Activated CD8-positive, alpha-beta memory T cell treated with anti-CD3 and anti-CD28 coated beads, Interleukin-2, amount 50 U/mL, for 4 hours (primary cell): ENCODE measurements at regions not wholly inside any gene's neighbourhood (a gene's known extent, or its start where the extent isn't known, plus 50 kb on each side); places are given as distances from the start of the nearest gene placed in this dataset.

Experiments
- DNase-seq: peaks from one replicate; pipeline ENCODE4 v3.0.0-alpha.2; 2020

DNA sequence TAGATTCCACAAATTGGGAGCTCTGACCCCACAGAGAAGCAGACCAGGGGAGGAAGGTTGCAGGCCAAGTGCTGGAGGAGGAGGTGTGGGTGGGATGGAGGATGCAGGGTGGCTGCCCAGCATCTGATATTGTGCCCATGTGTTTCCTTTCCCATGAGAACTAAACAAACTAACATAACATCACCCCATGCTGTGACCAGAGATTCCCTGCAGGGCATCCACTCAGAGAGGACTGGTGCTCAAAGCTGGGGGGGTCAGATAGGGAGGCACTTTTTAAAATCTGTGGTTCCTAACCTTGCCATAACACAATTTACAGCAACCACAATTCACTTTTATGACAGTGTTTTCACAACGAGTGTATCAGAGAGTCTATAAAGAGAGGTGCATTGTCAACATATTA, 1277.6 kb downstream of the AACS start:
- no peak for DNase-seq

DNA sequence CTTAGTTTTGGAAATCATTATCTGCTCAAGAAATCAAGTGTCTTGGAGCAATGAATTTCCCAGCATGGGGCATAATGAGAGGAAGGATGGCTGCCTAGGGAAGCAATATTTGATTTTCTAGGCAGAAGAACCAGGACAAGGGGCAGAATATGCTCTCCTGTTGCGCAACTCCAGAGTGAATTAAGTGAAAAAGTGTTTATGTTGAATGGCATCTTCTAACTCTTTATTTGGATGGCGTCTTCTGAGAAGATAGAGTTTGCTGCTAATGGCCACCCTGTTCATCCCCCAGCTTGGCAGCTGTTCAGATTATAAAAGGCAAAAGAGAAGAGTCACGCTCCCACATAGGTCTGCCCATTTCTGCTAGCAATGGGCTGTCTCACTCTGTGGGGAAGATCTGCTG, 1278.1 kb downstream of the AACS start:
- no peak for DNase-seq

DNA sequence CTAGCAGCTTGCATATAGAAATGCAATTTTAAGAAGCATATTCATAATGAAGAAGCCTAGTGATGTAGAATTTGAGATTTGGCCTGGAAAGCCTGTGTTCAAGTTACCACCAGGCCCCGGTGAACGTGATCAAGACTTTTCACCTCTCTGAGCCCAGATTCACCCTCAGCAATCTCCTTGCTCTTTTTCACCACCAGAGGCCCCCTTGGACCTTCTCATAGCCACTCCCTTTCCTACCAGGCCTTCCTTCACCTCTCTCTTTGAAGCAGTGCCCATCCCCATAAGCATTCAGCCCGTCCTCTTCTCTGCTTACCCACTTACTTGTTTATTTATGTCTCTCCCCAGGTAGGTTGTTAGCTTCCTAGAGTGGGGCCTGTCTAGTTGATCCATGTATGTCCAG, 1280.9 kb downstream of the AACS start:
- no peak for DNase-seq

DNA sequence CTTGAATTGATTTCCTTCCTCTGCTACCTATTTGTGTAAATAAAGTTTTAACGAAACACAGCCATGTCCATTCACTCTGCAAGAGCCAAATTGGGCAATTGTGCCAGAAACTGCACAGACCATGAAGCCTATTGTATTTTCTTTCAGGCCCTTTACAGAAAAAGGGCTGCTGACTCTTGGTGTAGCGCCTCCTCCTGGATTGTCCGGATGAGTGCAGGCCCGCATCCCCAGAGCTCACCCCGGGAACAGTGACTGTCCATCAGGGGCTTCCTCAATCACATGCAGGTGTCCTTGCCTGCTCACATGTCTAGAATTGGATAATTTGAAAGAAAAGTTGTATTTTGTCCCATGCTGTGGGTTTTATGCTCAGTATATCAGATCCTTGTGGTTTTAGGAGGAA, 1282.2 kb downstream of the AACS start:
- DNase-seq = no peak

DNA sequence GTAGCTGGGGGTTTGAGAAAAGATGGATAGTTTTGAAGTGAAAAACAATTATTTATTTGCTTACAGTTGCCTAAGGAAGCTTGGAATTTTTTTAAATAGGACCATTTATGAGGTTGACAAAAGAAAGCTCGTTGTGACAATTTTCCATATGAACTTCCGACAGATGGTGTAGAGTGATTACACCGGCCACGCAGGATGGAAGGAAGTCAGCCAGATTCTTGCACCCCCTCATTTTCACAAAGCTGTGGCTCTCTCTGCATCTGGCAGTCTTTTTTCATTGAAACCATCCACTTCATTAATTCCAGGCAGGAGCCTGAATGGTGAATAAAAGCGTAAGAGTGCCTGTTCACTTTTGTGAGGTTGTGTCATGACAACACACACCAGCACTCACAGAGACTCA, 1284.1 kb downstream of the AACS start:
- DNase-seq = no peak

DNA sequence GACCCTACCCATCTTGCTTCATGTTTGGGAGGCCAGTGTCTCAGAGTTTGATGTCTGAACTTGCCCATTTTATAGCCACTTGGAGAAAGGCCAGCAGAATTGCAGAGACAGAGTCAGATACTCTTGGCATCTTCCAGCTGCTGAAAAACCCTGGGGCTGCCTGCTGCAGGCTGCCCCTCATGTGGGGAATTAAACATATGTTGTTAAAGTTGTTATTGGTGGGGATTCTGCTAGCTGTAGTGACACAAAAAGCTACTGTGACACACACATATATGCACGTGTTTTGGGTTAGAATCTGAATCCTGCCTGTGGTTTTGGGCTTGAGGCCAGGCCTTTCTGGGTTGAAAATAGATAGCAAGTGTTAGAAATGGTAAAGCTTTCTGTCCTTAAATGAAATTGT, 1288.4 kb downstream of the AACS start:
- no peak for DNase-seq

DNA sequence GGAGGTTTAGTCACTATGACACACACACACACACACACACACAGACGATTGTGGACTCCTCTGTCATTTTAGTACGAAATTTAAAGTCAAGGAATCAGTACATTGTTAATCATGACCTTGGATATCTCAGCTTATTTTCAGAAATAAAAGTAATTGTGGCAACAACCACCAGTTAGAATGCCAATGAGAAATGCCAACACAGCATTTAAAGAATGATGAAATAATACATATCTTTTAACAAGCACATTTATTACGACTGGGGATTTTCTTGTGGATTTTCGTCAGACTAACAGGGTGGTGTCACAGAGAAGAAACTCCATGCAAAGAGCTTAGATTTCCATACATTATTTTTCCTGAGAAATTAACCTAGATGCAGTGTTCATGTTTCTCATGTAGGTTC, 1289.4 kb downstream of the AACS start:
- no peak for DNase-seq

DNA sequence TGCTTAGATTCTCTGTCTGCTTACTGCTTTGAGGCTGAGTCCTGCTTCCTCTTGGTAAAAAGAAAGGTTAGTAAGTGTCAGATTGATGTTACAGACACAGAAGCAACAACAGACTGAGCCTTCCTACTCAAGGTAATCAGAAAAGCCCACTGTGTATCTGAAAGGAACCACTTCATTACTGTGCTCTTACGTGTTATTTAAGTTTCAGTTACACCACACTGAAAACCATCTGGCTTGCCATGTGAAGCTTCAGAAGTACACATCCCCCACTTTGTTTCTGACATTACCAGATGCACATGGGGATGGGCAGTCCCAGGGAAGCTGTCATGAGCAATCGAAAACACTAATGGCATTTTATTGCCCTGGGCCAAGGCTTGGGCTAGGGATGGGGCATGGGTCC, 1290.1 kb downstream of the AACS start:
- DNase-seq = no peak

DNA sequence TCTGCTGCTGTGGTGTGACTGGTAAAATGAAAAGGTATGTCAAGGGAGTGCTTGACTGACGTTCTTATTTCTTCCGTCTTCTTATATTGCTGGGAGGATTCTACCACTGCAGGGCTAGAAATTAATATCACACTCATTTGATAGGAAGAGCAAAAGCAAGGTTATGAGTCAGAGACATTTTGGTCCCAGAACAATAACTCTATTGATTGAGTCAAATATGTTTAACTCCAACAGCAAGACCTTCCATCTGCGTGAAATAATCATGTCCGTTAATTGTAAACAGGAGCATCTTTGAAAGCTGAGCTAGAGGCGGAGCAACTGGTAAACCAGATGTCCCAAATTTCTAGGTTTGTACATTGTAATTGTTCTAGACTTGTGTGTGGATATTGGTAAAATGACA, 1293.6 kb downstream of the AACS start:
- DNase-seq = no peak

DNA sequence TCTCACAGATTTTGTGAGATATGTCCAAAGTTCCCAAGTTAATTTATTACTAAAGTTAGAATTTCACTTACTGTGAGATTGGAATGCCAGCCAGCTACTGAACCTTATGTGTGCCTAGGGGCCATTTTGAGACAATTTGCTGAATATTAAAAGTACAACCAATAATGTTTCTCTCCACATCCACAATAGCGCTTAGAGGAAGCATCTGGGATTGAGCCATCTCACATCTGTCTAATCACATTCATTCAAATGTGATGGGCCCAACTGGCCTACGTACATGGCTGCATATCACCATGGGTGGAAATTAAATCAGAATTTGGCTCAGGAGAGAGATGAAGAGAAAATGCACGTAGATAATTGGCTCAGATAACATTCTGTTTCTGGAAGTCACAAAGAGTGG, 1294.0 kb downstream of the AACS start:
- DNase-seq = no peak

DNA sequence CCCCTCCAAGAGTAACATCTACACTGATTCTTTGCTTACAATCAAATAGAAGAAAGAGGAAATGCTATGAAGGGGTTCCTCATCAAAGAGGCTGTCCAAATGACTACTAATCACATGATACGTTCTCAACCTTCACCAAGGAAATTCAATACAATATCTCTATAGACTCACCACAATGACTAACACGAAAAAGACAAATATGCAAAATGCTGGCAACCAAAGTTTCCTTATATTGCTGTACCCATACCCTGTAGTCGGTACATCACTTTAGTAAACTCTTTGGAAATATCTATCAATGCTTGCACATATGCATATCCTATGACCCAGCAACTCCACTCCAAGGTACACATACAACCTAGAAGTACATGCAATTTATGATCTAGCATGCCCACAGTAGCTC, 1296.6 kb downstream of the AACS start:
- DNase-seq = no peak

DNA sequence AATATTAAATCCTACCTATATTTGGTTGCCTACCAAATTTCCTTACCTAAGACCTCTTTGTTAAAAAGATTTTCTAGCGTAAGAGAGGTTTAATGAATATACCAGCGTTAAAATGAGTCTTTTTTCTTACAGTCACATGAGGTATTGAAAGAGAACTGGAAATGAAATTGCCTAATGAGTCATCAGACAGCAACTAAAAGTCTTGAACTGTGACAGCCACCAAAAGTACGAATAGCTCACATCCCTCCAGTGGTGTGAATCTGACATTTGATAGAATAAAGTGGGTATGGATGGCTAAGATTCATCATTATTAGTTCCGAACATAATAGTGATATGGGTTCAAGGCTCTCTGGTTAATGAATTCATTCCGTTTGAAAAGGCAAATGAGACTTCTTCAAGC, 1297.3 kb downstream of the AACS start:
- DNase-seq = no peak

DNA sequence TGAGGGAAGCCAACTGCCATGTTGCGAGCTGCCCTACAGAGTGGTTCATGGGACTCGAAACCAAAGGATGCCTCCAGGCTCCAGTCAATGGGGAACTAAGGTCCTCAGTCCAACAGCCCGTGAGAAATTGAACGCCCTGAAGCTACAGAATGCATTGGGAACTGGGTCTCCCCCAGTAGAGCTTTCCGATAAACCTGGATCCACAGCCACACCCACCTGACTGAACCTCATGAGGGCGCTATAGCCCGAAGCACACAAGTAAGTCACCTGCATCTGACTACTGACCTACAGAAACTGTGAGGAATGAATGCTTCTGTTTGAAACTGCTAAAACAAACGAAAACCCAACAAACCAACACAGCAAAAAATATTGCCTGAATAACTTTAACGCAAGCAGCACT, 1297.7 kb downstream of the AACS start:
- DNase-seq = no peak

DNA sequence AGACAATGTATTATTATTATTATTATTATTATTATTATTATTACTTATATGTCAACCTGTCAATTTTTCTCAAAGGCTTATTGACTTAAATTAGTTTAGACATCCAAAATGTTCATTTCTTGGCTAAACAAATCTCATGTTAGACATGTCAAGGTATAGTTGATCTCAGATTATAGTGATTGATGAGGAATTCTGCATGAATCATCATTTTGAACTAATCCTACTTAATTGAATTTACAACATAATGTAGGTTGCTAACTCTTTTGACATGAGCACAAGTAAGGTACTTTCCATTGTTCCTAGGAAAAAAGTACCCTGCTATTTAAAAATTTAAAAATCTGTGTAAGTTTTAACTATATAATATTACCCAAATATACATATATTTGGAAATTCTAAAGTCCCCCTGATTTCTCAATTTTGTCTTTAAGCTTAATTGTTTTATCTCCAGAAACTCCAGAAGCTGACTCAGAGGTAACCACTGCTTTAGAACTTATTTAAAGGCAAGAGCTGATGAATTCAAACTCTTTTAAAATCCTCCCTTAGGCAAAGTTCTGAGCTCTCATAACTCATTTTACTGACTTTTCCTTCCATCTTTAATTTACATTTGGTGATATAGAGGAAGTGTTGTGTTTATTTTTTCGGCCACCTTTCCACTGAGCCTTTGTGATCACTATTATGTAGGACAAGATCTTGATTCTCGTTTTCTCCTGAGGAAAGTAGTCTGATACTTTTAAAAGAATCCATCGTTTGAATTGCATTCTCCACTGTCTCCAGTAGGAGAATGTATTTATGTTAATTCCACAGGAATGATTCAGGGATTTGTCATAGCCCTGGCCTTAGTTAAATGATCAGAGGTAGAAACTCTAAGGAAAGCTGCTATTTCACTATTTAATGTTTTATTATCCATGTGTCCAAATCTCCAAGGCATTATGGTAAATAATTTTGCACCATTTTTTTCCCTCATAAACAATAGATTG, 1304.5 kb downstream of the AACS start:
- DNase-seq = no peak

DNA sequence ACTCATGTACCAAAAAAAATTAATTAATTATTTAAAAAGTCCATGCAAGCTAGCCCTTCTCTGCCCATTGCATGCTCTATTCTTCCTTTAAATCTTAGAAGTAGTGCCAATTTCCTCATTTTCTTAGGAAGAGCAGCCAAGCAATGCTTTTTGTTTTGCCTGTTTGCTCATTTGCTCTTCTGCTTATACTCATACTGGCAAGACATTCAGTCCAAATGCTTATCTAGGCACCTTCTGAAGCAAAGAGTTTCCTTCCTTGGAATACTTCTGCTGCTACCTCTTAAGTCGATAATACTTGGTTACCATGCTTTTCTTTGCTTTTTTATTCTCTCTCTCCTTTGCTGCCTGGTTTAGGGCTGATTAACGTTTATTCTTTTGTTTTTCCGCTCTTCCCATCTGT, 1318.3 kb downstream of the AACS start:
- no peak for DNase-seq

DNA sequence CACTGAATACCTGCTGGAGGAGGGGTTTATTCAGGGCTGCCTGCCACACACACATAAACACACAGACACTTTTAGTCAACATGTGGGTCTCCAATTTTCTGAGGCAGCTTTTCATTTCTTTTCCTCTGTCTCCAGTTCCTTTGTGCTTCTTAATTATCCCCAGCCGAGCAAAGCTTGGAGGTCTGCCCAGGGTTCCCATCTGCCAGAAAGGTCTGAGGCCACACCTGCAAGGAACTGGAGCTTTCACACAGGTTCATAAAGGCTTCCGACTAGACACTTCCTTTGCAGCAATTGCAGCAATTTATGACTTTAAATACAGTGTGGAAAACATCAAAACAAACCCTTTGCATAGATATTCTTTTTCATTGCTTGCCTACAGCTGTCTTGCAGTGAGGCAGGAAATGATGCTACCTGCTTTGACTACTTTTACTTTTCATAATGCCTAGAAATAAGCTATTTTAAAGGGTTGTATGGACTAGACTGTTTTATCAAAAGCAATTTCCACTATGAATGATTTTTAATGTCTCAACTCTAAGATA, 1318.9 kb downstream of the AACS start:
- DNase-seq = no peak

DNA sequence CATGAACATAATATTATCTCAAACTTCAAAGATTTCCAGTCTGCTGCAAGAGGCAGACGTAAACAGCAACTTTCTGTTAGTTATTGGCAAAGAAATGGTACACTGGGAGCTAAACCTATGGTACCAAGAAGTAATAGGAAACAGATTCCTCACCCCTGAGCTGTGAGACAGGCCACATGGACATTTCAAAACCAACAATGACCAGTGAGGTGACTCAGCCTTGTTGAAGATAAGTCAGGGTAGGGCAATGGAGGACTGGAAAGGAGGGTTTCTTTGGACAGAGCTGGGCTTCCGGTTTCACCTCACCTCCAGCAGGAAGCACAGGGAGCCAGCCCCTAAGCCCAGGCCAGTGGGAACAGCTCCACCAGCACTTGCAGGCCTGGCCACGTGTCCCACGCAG, 1320.5 kb downstream of the AACS start:
- no peak for DNase-seq

DNA sequence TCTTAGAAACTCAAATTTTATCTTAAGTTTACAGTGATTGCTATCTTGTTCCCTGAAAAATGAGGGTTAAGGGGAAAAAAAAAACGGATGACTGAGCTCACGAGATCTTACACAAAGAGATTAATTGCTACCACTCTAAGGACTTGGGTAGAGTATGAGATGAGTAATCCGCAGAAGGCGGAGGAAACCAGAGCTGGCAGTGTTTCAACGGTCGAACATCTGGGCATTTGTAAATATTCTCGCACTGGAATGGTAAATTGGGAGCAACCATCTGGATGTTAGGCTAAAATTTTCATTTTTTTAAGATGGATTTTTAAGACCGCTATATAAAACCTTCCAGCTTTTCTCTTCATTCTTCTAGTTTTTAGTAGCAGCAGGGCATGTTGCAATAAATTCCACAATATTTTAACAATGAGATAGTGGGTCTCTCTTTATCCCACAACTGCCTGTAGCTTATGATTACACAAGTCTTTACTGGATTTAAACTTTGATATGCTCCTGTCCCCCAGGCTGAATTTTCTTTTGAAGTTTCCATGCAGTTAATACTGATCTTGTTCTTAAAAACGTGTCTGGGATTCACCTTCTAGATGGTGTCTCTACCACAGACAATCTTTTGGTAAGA, 1324.1 kb downstream of the AACS start:
- no peak for DNase-seq

DNA sequence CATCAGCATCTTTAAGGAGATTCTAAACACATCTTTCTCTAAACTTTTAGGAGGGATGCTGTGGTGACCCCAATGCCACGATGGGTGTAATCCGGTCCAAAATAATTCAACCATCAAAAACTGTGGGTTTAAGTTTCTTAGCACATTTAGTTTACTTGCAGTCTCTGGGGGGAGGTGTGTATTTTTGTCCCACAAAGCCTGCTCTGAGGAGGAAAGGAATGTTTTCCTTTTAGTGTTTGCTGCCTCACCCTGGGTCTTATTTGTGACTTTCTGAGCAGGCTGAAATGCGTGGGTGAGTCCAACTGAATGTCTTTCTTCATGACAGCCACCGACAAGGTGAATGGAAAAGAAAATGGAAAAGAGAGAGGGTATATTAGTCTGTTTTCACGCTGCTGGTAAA, 1324.7 kb downstream of the AACS start:
- DNase-seq = no peak

DNA sequence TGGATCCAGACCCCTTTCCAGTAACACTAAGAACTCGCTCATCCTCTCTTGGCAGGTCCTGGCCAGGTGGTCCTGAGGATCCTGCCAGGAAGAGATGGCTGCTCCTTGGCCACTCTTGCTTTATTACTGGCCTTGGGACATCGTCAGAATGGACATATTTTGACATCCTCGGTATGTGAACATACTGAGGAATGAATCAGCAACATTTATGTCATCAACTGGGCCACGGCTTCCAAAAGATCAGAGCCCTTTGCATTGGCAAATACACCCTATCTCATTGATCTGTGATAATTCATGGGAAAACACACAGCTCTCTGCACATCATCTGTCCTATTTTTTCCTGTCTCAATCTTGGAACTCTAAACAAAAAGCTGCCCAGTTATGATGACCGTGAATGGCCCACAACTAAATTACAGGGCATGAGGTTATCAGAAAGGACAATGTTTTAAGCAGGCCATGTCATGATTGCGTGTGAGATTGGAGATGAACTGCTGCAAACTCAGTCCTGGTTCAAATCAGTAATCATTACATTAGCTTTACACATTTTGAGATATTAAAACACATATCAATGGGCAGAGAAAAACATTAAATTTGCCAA, 1325.8 kb downstream of the AACS start:
- DNase-seq = no peak

DNA sequence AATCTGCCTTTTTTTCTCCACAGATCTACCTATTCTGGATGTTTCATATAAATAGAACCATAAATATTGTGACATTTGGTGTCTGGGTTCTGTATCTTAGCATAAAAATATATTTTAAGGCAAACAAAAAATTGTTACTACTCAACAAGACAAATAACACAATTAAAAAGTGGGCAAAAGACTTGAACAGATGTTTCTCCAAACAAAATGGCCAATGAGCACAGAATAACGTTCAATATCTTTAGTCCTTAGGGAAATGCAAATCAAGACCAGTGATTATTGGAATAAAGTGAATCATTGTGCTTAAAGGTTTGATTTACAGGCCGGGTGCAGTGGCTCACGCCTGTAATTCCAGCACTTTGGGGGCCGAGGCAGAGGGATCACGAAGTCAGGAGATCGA, 1331.3 kb downstream of the AACS start:
- DNase-seq = no peak

DNA sequence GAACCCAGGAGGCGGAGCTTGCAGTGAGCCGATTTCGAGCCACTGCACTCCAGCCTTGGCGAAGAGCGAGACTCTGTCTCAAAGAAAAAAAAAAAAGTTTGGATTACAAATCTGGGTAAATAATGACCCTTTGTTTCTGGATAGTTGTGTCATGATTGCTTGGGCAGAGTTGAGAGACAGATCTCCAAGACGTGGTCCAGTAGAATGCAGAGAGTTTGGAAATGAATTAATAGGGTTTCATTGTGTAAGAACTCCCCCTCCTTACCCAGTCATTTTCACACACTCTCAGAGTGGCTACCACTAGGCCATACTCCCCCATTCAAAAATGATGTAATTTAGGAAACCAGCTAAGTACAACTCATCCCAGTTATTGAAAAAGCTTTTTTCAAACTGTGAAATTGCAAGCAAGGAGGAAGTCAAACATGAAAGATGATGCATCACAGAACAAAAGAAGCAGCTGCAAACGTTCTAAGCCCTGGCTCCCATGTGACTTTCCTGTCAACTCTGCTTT, 1331.9 kb downstream of the AACS start:
- no peak for DNase-seq

DNA sequence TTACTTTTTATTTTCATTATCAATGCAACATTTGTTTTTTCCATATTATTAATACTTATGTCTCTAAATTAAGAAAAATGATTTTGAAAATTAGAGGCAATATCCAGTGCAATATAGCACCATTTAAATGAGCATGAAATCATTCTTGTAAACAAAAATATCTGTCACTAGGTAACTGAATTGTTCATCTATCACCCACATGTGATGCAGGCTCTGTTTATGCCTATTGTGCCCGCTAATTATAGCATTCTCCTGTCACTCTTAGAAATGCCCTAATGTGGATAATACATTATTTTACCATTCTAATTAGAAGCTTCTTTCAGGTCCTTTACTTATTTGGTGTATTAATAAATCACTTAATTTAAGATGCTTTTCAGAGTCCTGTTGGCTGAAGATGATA, 1332.4 kb downstream of the AACS start:
- DNase-seq = no peak

DNA sequence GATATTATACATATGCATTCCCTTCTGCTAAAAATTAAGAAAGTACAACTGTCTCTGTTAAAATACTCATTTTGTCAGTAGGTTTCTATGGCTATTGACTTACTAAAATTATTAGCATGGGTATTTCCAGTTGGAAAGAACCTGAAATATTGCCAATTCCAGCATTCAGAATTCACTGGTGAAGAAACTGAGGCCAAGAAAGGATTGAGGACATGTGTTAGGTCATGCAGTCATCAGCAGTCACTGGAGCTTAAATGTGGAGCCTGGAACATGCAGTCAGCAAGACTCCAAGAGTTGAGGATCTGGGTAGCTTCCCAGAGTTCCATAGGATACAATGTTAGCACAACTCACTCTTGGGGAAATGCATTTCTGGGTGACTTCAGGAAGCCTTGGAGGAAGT, 1335.6 kb downstream of the AACS start:
- DNase-seq = no peak
